HT1080 (cell line): ENCODE measurements at regions not wholly inside any gene's neighbourhood (a gene's known extent, or its start where the extent isn't known, plus 50 kb on each side); places are given as distances from the start of the nearest gene placed in this dataset.

Experiments used
- DNase-seq: peaks from one replicate; pipeline ENCODE4 v3.0.0-alpha.2; 2015; ENCODE audit warnings: low read depth

DNA sequence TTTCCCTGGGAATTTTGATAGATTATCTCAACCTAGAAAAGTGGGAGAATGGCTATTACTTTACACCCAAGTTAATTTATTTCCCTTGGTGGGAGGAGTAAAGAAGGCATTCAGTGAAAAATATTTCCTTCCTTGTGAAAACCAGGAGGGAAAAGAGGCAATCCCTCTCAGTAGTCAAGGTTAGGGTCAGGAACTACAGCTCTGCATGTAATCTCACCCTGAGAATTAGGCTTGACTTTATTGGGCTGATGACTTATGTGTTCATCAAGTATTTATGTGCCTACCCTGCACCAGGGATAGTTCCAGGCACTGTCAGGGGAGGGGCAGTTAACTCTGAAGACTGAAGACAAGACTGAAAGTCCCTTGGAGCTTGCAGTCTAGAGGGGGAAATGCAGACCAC is 281.8 kb downstream of the DLEU7 start:
- DNase-seq = no peak

DNA sequence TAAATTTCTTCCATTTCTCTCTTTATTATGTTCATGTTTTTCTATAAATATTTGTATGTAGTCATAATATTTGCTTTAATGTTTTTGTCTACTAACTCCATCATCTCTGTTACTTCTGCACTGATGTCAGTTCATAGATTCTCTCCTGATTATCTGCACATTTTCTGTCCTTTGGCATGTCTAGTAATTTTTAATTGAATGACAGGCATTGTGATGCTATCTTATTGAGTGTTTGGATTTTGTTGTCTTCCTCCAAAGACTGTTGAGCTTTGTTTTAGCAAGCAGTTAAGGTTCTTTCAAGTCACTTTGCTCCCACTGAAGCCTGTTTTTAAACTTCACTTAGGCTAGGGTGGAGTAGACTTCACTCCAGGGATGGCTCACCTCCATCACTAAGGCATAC is 276.8 kb downstream of the DLEU7 start:
- no peak for DNase-seq

DNA sequence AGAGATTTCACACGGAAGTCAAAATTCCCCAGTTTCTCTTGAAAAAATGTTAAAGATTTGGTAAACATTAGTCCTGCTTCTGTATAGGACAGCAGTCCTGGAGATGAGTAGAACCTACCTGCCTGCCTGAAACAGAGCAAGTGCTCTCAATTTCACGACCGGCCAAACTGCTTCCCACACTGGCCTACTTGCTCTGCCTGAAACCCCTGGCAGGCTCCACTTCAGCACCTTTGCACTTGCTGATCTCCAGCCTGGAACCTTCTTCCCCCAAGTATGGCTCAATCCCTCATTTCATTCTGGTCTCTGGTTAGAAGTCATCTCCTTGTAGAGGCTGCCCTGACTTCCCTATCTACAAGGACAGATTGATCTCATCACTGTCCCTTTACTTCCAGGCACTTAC is 271.4 kb downstream of the DLEU7 start:
- DNase-seq = no peak

DNA sequence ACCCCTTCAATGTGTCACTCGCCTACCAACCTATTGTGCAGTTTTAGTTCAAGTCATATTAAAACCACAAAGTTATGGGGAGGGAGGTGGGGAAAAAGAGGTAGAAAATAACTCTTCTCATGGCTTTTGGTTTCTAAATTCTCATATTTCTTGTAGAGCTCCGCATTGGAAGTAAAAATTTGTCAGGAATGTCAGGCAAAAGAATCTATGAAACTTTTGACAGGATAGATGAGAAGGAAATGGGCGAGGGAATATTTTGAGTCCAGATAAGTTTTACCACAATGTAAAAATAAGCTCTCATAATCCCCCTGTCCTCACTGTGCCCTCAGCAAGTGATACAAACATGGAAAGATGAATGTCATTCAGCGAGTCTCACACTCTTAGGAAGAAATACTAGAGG is 270.4 kb downstream of the DLEU7 start:
- no peak for DNase-seq

DNA sequence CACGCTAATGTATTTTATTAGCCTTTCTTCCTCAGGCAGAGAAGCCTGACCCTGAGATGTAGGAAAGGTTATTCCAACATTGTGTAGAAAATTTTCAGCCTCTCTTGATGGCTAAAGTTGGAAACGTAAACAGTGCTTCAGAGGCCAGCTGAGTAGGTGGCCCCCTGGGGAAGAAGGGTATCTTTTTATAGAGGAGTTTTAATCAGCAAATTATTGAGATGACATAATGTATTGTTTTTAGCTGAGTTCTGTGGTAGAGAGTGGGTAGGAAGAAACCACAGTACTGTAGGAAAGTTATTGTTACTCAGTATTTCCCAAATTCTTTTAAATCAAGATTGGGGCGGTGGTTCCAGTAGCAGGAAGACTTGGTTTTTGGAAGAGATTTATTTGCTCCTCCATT is 268.8 kb downstream of the DLEU7 start:
- no peak for DNase-seq

DNA sequence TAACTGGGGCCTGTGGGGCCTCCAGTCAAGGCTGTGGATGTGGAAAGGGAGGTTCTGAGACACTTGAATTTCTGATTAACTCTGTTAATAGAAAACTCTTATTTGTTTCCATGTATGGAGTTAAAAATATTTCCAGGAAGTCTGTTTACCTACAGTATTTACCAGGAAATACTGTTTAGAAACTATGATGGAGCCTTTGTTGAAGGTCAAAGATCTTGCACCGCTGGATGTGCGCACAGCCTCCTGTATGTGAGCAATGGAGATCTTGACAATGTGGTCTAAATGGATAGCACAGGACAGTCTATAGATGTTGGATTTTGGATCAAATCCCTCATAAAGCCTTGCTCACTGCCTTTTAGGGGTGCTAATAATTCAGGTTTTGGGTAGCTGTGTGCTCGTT is 268.4 kb downstream of the DLEU7 start:
- DNase-seq = no peak

DNA sequence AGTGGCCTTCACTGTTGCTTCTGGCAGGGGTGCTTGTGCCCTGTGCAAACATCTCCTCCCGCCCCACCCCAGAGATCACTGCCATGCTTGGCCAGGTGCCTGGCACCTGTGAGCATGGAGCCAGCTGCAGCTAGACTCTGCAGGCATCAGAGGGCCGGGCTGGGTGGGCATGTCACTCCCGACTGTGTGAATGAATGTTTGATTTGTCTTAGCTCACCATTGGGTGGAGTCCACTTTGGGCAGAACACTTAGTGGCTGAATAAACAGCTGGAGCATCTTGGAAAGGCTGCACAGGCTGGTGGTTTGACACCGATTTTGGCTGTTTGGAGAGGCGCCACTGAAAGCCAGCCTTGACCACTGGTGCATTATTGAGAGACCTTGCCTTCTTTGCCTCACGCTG is 267.3 kb downstream of the DLEU7 start:
- DNase-seq = no peak

DNA sequence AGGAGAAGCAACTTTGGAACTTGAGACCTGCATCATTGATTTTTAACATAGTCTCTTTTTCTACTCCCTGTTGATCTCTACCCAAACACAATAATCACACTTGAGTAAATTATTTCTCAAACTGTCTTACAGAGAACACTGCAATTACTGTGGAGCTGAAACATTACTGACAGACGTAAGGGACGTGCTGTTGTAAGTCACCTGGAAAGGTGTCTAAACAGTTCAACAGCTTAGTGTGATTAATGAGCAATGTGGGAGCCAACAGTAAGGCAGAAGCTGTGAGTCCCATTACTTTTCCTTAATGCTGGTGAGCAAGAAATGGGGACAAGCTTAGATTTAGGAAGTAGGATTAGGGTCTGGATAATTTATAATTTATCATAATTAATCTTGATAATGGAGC is 265.7 kb downstream of the DLEU7 start:
- no peak for DNase-seq

DNA sequence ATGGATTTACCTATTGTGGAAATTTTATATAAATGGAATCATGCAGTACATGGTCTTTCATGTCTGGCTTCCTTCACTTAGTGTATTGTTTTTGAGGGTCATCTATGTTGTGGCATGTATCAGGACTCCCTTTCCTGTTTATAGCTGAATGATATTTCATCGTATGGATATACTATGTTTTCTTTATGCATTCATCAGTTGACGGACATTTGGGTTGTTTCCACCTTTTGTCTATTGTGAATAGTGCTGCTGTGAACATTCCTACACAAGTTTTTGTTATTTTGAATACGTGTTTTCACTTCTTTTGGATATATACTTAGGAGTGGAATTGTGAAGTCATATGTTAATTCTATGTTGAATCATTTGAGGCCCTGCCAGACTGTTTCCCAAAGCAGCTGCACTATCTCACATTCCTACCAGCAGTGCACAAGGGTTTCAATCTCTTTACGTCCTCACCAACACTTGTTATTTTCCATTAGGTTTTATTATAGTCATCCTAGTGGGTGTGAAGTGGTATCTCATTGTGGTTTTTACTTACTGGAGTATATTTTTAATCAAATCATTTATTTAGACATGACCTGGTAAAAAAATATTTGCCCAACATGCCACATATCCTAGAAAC is 262.7 kb downstream of the DLEU7 start:
- DNase-seq = peak; percentile 5

DNA sequence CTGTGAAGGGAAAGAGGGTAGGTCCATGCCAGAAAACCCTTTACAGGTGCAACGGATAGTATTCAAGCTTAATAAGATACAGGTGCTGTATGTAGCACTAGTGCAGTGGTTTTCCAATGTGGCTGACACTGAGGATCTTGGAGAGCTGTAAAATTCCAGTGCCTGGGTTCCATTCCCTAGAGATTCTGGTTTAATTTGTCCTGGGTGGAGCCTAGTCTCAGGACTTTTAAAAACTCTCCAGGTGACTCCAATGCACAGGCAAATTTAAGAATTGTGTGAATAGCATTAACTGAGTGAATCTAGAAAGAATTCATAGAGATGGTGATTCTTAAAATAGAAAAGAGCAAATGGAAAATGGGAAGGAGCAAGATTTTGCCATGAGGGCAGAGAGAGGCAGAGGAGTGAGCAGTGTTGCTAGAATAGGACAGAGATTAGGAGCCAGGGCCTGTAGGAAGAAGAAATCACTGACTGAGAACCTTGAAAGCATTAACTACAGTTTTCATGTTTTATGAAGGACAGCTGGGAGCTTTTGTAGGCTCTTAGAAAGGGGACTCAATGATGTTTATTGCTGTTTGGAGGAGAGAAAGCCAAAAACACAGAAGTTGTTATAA is 261.8 kb downstream of the DLEU7 start:
- no peak for DNase-seq

DNA sequence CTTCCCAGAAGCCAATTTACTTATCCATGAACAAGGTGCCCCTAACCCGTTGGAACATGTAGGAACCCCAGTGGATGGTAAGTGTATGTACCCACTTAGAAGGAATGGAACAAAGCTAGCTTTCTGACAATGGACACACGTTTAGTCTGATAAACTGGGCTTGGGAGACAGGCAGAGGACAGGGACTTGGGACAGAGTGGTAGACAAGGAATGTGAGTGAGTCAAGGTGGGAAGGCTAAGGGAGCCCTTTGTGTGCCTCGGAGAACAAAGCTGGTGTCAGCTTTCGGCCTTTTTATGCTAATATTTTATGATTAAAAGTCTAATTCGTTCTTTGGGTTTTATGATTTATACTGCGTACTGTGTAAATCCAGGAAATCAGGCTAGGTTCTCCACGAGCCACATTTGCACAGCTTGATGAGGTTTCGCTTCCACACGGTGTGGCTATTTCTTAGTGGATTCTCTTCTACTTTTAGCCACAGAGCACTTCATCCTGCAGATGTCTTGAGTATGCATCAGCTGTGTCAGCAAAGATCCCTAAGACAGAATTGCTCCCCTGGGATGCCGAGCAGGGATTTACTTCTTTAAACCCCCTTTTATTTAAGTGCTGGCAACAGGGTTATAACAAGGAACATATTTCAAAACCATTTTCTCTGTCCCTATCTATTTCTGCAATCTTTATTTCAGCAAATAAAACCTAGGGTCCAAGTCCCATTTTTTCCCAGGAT is 258.5 kb downstream of the DLEU7 start:
- DNase-seq = no peak

DNA sequence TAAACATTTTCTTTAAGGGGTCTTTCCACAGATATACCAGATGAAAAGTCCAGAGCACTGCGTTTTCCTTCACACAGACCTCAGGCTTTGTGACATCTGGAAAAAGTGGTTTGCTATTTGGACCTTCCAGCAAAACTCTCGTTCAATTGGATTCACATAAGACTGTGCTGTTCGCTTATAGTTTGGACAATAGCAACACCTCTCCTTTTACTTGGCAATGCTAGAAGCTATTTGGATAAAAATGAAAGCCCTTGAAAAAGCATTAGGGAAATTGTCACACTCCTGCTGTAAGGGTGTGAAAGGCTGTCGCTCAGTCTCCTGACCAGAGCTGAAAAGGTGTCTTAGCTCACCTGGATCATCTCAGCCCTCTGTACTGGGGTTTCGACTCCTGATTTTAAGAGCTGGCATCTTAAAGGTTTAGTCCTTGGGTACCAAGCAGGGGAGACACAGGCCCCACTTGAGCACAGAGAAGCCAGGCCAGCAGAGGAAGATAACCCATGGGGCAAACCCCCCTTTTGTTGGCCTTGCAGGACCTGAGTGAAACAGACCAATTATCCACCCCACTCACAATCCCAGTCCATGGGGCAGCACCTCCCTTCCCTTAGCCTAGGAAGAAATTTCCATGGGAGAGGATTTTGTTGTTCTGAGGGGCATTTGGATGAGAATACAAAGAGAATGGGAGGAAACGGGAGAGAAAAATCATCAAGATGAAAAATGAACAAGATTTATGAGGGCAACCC is 257.6 kb downstream of the DLEU7 start:
- DNase-seq = no peak

DNA sequence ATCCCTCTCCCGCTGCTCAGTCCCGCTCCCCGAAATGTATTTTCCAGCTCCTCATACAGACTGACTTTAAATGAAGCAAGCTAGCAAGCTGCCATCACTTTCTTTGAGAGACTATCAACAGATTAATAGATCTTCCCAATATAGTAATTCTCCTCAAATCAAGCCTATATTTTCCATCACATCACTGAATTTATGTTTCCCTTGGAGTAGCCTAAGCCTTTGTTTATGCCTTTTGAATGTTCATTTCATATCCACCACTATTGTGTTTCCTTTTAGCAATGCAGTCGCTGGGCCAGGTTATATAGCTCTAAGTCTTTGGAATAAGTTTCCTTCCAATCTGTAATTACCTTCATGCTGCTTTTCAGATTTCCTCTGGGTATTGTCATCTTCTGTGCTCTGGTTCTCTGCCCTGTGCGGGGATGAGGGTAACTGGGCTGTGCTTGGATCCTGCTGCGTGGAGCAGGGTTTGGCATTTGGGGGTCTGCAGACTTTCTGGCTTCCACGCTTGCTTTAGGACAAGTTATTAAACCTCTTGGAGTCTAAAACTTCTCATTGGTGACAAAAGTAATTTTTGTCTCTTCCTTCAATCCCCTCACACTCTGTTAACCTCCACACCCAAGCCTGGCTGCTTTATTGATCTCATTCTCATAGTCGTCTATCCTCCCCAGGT is 256.9 kb downstream of the DLEU7 start:
- no peak for DNase-seq

DNA sequence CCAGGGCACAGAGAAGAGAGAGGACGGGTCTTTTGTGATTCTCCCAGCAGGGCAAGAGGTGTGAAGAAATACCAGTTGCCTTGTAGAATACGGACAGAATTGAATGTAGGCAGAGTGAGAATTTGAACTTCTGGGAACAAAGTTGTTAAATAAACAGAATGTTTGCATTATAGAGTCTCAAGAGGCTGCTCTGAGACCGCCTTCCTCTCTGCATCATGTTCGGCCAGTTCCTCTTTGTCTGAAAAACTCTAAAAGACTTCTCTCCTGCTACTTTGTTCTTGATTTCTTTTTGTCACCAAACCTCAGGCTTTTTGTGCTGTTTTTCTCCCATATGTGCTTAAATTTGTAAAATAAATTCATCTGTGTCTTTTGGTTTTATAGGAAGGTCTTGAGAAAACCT is 256.4 kb downstream of the DLEU7 start:
- no peak for DNase-seq

DNA sequence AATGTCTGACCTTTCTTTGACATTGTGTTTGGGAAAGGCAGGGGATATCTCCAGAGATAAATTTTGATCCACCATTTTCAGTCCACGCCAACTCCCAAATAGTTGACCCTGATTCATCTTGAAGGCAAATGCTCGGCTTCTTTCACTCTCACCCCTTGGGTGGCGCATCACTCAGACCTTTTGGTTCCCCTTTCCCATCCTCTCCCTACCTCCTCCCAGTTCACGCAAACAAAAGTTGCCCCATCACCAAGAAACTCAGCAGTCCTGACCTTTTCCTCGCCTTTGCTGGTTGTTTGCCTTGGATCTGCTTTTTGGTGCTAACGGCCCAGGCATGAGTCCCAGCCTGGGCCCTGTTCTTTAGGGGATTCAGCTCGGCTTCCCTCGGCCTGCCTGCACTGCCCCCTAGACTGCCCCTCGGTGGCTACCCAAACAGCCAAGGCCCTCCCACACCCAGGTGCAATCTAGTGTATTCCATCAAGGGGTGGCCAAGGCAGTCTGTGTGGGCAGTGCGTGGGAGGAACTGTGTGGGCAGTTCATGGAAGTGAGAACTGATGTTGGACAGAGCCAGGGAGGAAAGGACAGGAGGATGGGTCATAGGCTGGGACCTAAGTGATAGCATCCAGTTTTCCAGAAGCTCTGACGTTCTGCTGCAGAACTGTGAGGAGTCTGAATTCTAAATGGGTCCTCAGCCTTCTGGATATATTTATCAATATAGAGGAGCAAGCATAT is 255.7 kb downstream of the DLEU7 start:
- DNase-seq = no peak

DNA sequence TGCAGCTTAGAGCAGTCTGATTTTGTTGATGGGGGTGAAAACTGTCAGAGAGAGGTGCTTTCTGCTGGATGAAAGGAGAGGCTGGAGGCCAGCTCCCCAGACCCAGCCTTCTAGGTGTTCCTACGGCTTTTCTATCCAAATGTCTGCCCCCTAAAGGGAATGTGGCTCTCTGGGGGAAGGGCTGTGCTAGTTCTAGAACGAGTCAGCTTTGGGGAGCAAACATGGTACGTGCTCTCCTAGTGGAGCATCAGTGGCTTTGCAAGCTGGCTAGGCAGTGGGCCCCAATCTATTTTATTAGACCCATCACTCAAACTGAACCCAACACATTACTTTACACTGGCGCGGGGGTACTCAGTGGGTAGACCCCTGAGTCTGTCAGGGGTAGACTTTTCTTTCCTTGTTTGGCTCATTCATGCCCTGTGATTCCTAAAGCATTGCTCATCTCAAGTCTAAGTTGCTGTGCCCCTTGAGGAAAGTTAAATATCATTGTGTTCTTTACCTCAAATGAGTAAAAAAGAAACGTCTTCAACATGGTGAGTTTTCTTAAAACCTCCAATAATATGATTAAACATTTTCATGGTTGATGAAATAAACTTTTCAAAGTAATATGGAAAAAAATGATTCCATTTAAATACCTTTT is 254.9 kb downstream of the DLEU7 start:
- peak; percentile 55 for DNase-seq

DNA sequence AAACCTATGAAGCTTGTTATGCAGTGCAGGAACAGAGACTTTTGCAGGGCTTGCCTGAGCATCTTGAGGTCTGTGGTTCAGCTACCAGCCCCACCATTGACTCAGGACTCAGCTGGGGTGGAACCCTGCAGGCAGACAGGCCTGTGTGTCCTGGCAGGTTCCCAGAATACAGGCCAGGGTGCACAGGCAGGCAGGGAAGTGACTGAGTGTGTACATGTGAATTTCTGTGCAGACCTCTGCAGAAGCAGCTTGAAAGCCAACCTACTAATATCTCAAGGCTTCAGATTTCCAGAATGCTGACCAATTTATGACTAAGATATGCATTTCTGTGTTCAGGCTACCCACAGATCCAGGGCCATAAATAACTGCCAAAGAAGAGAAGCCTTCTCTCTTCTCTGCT is 254.4 kb downstream of the DLEU7 start:
- peak; percentile 99 for DNase-seq

DNA sequence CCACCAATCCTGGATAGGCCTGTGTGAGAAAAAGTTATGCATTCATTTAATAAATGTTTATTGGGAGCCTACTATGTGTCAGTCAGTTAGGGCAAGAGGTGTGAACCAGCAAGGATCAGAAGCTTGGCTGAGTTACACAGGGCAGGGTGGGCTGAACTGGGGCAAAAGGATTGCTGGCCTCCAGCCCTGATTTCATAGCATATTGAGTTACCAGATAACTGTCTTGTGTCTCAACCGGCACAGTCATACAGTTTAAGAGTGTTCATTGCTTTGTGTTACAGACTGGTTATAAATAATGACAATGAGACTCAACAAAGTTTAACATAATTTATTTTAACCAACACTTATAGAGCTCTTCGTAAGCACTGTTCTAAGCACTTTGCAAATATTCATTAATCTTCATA is 253.8 kb downstream of the DLEU7 start:
- DNase-seq = peak; percentile 89

DNA sequence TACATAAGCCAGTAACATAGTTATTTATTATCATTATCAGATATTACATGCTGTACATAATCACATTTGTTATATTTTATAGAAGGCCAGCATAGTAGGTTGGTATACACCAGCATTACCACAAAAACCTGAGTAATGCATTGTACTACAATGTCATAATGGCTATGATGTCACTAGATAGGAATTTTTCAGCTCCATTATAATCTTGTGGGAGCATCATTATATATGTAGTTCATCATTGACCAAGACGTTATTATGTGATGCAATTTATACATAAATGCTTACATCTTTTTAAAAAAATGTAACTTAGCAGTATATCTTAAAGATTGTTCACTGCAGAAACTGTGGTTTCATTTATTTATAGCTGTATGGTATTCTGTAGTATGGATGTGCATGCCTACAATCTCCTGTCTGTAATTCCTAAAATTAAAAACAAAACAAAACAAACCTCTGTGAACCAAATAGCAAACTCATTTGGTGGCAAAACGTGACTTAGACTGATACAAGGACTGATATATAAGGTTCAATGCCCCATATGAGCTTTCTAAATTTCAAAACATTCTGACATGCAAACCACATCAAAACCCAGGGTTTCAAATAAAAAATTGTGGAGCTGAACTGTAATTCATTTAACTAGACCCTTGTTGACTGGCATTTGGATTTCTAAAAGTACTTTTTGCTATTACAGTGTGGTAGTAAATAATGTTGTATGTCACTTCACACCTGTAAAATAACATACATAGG is 250.9 kb downstream of the DLEU7 start:
- peak; percentile 80 for DNase-seq

DNA sequence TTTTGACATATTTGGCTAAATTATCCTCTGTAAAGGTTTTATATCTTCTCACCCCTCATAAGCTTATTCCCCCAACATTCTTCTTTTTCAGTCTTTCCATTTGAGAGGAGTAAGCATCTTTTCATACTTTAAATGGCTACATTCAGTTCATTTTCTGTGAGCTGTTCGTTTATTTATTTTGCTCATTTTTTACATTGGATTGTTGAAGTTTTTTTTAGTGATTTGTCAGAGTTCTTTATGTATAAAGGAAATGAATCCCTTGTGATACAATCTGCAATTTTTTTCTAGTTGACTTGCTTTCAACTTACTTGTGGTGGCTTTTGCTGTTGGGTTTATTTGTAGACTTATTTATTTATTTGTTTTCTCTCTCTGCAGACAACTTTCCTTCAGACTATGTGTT is 250.3 kb downstream of the DLEU7 start:
- no peak for DNase-seq
